ENCODE measurements at regions not wholly inside any gene's neighbourhood (a gene's known extent, or its start where the extent isn't known, plus 50 kb on each side); places are given as distances from the start of the nearest gene placed in this dataset.

GRCh38 chr22:22830193-22830592 is 57.4 kb upstream of the IGLL5 start:
- Histone ChIP-seq H3K79me2 (ENCODE audit: insufficient read depth, low read length) (no peaks in the 10 kb centered on the region), H2BK15ac (ENCODE audit: low read depth, low read length) (no peak overlapping the region), H2BK120ac (ENCODE audit: low read depth, low read length, poor library complexity, severe bottlenecking) (no peak overlapping the region), H3K56ac (ENCODE audit: insufficient read length, low read depth, low read length) (no peak overlapping the region), H4K5ac (ENCODE audit: insufficient read length, low read depth, low read length) (no peak overlapping the region), H2BK5ac (ENCODE audit: insufficient read length, low read length) (no peak overlapping the region), H2BK20ac (ENCODE audit: low read depth, low read length, poor library complexity, severe bottlenecking) (no peak overlapping the region), H3K4ac (ENCODE audit: low read depth, low read length) (no peak overlapping the region), H3K18ac (ENCODE audit: insufficient read length, low read depth, low read length) (no peak overlapping the region), H3K14ac (ENCODE audit: insufficient read depth, low read length) (no peak overlapping the region), H3T11ph (ENCODE audit: low read length) (no peak overlapping the region), H3K9me3 (ENCODE audit: control insufficient read depth, low read depth, low read length) (no peaks in the 10 kb centered on the region), H3K79me1 (ENCODE audit: insufficient read depth, low read depth, low read length, poor library complexity, severe bottlenecking) (no peaks in the 10 kb centered on the region), H4K20me1 (ENCODE audit: control insufficient read depth, insufficient read depth, insufficient read length) (no peaks in the 10 kb centered on the region), H3K4me1 (ENCODE audit: insufficient read depth, low read length) (no peaks in the 10 kb centered on the region), H3K27me3 (ENCODE audit: insufficient read depth, low read length) (peaks cover 15% of the 10 kb centered on the region; the same call in 1 of the 2 replicates), H3K27ac (ENCODE audit: insufficient read length, low read depth, low read length) (no peak overlapping the region), H4K8ac (replicated peaks; ENCODE audit: insufficient read length, low read depth, low read length) (no peak overlapping the region), H3K9ac (ENCODE audit: extremely low read depth, insufficient read length, low read length) (no peak overlapping the region), H2AFZ (ENCODE audit: low read length) (no peak overlapping the region), H3K23me2 (ENCODE audit: insufficient read length, low read depth, low read length, poor library complexity, severe bottlenecking) (no peaks in the 10 kb centered on the region), H3K23ac (ENCODE audit: insufficient read length, low read depth, low read length) (no peak overlapping the region), H2AK5ac (ENCODE audit: insufficient read length, low read length) (no peak overlapping the region), H3K4me2 (ENCODE audit: insufficient read depth, insufficient read length, low read length) (no peak overlapping the region), H2BK12ac (ENCODE audit: insufficient read length, low read depth, low read length) (no peak overlapping the region), H4K91ac (ENCODE audit: insufficient read length, low read depth, low read length) (no peak overlapping the region)
- no CpG with 5 or more reads among the region's 2 CpGs for WGBS (ENCODE audit: extremely low coverage, insufficient read length, low lambda C conversion rate)
- no peak overlapping the region for H3K27ac Mint-ChIP-seq
- no peak overlapping the region for H3K4me3 Mint-ChIP-seq
- H3K9me3 Mint-ChIP-seq, result peaks cover 11 to 16% of the 10 kb centered on the region in 2 experiments; a peak in 4 of 5 replicates
- peaks cover 96% of the 10 kb centered on the region for H3K27me3 Mint-ChIP-seq (ENCODE audit: low read depth)
- DNase-seq, result no peak
- no peaks in the 10 kb centered on the region for H3K4me1 Mint-ChIP-seq
- H3K36me3 Mint-ChIP-seq (ENCODE audit: insufficient read depth in 1 of 3, low read depth in 3 of 3), result no peaks in the 10 kb centered on the region
- TF ChIP-seq CTCF (conservative IDR thresholded peaks at IDR 0.05), result no peak
